Type B pancreatic cell (in vitro differentiated cells): ENCODE measurements at regions not wholly inside any gene's neighbourhood (a gene's known extent, or its start where the extent isn't known, plus 50 kb on each side); places are given as distances from the start of the nearest gene placed in this dataset.

ENCODE experiments used
- DNase-seq: peaks from one replicate; pipeline ENCODE4 v3.0.0; 2021; ENCODE audit warnings: mixed read lengths; ENCODE audit not compliant: unreplicated experiment; ENCODE audit errors: extremely low spot score
- H3K27ac Mint-ChIP-seq: 2 replicates; pipeline ENCODE4 v1.8.0; 2021; ENCODE audit warnings: mild to moderate bottlenecking, mixed read lengths
- H3K27me3 Mint-ChIP-seq: 2 replicates; pipeline ENCODE4 v1.8.0; 2021; ENCODE audit warnings: mixed read lengths
- H3K36me3 Mint-ChIP-seq: 2 replicates; pipeline ENCODE4 v1.8.0; 2021; ENCODE audit warnings: mixed read lengths
- H3K4me1 Mint-ChIP-seq: one replicate; pipeline ENCODE4 v1.8.0; 2021; ENCODE audit warnings: mixed read lengths; ENCODE audit not compliant: unreplicated experiment
- H3K4me3 Mint-ChIP-seq: 2 replicates; pipeline ENCODE4 v1.8.0; 2021; ENCODE audit warnings: mild to moderate bottlenecking, mixed read lengths
- H3K9me3 Mint-ChIP-seq: 2 replicates; pipeline ENCODE4 v1.8.0; 2021; ENCODE audit warnings: mixed read lengths
- CTCF ChIP-seq: fragments of 200-600 bp; sonication (generic); conservative IDR thresholded peaks from 2 replicates; pipeline ENCODE4 v1.5.0; 2021; ENCODE audit warnings: antibody characterized with exemption, mild to moderate bottlenecking

- no peaks in the 10 kb centered on the region for H3K9me3 Mint-ChIP-seq
- no peak overlapping the region for H3K27ac Mint-ChIP-seq
- H3K27me3 Mint-ChIP-seq, result peaks cover 2% of the 10 kb centered on the region
- peaks cover 33% of the 10 kb centered on the region for H3K4me1 Mint-ChIP-seq
- H3K36me3 Mint-ChIP-seq, result no peaks in the 10 kb centered on the region
- DNase-seq, result no peak
- no peak overlapping the region for H3K4me3 Mint-ChIP-seq
- no peak for TF ChIP-seq CTCF
Observed at GRCh38 chr13:50409220-50409619, 394.0 kb downstream of the KCNRG start.

- no peaks in the 10 kb centered on the region for H3K36me3 Mint-ChIP-seq
- H3K4me1 Mint-ChIP-seq, result peaks cover 33% of the 10 kb centered on the region
- H3K9me3 Mint-ChIP-seq, result peaks cover 5% of the 10 kb centered on the region
- TF ChIP-seq CTCF, result no peak
- no peak for DNase-seq
- H3K27me3 Mint-ChIP-seq, result peaks cover 2% of the 10 kb centered on the region
- no peak overlapping the region for H3K27ac Mint-ChIP-seq
- no peak overlapping the region for H3K4me3 Mint-ChIP-seq
Observed at GRCh38 chr13:50410921-50411746, 395.9 kb downstream of the KCNRG start.

GRCh38 chr13:50412046-50412617 is 396.9 kb downstream of the KCNRG start:
- H3K36me3 Mint-ChIP-seq, result no peaks in the 10 kb centered on the region
- peaks cover 29% of the 10 kb centered on the region for H3K4me1 Mint-ChIP-seq
- no peak overlapping the region for H3K4me3 Mint-ChIP-seq
- no peak overlapping the region for H3K27ac Mint-ChIP-seq
- TF ChIP-seq CTCF, result no peak
- peaks cover 2% of the 10 kb centered on the region for H3K27me3 Mint-ChIP-seq
- peaks cover 5% of the 10 kb centered on the region for H3K9me3 Mint-ChIP-seq
- DNase-seq, result no peak

- DNase-seq, result no peak
- no peak for TF ChIP-seq CTCF
- Mint-ChIP-seq H3K27me3 (peaks cover 2% of the 10 kb centered on the region), H3K27ac (no peak overlapping the region), H3K36me3 (no peaks in the 10 kb centered on the region), H3K9me3 (peaks cover 5% of the 10 kb centered on the region), H3K4me3 (no peak overlapping the region), H3K4me1 (peaks cover 28% of the 10 kb centered on the region)
Observed at GRCh38 chr13:50414640-50415039, 399.4 kb downstream of the KCNRG start.

- peaks cover 26% of the 10 kb centered on the region for H3K4me1 Mint-ChIP-seq
- TF ChIP-seq CTCF, result no peak
- DNase-seq, result no peak
- no peaks in the 10 kb centered on the region for H3K36me3 Mint-ChIP-seq
- H3K27me3 Mint-ChIP-seq, result peaks cover 2% of the 10 kb centered on the region
- peaks cover 5% of the 10 kb centered on the region for H3K9me3 Mint-ChIP-seq
- no peak overlapping the region for H3K27ac Mint-ChIP-seq
- no peak overlapping the region for H3K4me3 Mint-ChIP-seq
Observed at GRCh38 chr13:50415428-50415827, 400.2 kb downstream of the KCNRG start.
